ENCODE measurements at regions not wholly inside any gene's neighbourhood (a gene's known extent, or its start where the extent isn't known, plus 50 kb on each side); places are given as distances from the start of the nearest gene placed in this dataset.

DNA sequence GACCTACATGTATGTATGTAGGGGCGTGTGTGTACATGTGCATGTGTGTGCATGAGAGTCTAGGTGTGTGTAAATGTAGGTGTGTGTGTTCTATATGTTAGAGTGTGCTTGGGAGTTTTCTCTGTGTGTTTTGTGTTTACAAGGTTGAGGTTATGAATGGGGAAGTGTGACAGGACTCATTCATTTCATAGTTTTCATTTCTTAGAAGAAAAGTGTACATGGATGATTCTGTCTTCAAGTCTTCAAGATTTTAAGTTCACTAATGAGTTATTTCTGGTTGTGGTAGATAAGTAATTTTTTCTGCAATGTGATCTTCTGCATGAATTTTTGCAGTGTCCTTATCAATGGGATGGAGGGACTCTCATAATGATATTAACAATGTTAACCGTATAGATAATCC lies 118.2 kb upstream of the SLC10A2 start:
- POLR2A ChIA-PET: no interaction called here
- H3K4me1 Mint-ChIP-seq: no peaks in the 10 kb centered on the region
- no peaks in the 10 kb centered on the region for H3K27me3 Mint-ChIP-seq
- H3K9me3 Mint-ChIP-seq: no peaks in the 10 kb centered on the region
- DNase-seq: no peak
- H3K27ac Mint-ChIP-seq: no peak overlapping the region
- no peak overlapping the region for H3K4me3 Mint-ChIP-seq
- no peaks in the 10 kb centered on the region for H3K36me3 Mint-ChIP-seq
- ATAC-seq (ENCODE audit: low read depth): no peak

DNA sequence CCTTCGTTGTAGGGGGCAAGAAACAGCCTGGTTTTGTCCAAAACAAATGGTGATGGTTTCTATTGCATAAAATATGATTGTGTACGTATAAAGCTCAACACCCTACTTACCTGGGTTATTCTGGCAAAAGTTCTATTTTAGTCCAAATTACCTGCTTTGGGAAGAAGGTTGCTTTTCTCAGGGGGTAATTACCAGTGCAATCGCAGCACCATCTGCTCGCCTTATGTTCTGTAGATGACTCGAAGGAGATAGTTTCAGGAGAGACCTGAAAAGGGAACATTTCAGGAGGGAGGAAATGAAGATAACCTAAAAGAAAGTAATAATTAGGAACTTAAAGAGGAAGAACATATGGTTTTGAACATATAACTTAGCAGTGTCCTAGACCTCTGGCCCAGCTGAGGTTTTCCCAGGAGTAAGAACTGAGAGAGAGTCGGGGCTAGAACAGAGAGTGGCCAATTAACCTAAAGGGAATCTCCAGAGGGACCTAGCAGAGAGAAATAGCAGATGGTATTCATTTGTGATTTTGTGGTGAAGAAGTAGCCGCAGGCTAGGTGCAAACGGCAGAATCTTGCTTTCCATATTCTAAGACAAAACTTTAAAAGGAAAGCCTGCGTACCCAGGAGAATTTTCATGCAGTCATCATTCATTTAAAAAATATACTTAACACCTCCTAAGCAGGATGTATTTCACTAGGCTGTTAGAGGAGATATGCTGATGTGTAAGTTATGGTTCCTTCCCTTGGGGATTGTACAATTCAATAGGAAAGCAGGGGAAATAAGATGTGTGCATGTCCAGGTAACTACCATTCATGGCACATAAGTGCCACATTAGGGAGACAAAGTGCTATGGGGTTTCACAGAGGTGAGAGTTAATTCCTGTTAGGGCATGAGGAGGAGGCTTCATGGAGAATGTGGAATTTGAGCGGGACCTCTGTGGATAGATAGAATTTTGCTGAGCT lies 113.0 kb upstream of the SLC10A2 start:
- Mint-ChIP-seq H3K9me3 (no peaks in the 10 kb centered on the region), H3K36me3 (no peaks in the 10 kb centered on the region), H3K4me1 (no peaks in the 10 kb centered on the region), H3K27me3 (no peaks in the 10 kb centered on the region), H3K27ac (no peak overlapping the region), H3K4me3 (no peak overlapping the region)
- POLR2A ChIA-PET: no interaction called here
- DNase-seq: no peak
- ATAC-seq (ENCODE audit: low read depth): no peak

DNA sequence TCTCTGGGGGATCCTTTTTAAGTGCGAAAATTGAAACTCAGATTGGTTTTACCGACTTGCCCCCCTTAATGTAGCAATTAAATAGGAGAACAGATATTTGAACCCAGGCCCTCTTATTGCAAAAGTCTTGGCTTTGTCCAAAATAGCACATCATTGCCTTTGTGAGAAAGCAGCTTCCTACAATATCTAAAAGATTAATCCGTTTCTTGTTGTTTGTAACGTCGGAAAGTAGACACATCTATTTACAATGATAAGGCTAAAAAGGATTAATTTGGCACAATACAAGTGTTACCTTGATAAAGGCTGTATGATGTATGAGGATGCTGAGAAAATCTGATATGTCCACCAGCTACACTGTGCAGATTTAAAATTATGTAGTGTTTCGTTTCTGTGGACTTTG lies 108.7 kb upstream of the SLC10A2 start:
- Mint-ChIP-seq H3K27me3 (no peaks in the 10 kb centered on the region), H3K36me3 (no peaks in the 10 kb centered on the region), H3K4me1 (no peaks in the 10 kb centered on the region), H3K27ac (no peak overlapping the region), H3K9me3 (no peaks in the 10 kb centered on the region), H3K4me3 (no peak overlapping the region)
- no peak for DNase-seq
- no peak for ATAC-seq (ENCODE audit: low read depth)
- POLR2A ChIA-PET: no interaction called here

DNA sequence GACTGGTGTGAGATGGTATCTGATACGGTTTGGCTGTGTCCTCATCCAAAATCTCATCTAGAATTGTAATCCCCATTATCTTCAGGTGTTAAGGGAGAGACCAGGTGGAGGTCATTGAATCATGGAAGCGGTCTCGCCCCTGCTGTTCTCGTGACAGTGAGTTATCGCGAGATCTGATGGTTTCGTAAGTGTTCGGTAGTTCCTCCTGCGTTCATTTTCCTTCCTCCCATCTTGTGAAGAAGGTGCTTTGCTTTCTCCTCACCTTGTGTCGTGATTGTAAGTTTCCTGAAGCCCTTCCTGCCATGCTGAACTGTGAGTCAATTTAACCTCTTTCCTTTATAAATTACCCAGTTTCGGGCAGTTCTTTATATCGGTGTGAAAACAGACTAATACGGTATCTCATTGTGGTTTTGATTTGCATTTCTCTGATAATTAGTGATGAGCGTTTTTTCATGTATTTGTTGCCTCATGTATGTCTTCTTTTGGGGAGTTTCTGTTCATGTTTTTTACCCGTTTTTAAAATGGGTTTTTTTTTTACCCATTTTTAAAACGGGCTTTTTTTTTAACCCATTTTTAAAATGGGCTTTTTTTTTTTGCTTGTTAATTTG lies 102.8 kb upstream of the SLC10A2 start:
- DNase-seq (no peak), ATAC-seq (ENCODE audit: low read depth) (no peak)
- Mint-ChIP-seq H3K36me3 (no peaks in the 10 kb centered on the region), H3K4me3 (no peak overlapping the region), H3K9me3 (peaks cover 2% of the 10 kb centered on the region), H3K27ac (no peak overlapping the region), H3K27me3 (no peaks in the 10 kb centered on the region), H3K4me1 (no peaks in the 10 kb centered on the region)
- POLR2A ChIA-PET: no interaction called here

DNA sequence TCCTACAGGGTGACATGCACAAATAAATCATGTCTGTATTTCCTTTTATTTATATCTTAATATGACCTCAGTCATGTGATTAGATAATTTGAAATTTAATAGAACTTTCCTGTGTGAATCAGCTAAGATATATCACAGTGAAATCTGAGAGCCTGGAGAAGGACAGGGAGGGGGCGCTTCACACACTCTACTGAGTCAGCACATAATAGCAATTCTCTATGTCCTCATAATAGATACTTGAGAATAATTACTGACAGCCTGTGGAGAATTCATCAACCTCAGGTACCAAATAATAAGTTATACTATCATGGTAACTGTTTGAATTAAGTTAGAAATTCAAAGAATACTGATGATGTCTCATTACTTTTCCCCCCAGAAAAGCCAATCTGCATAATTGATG lies 98.0 kb upstream of the SLC10A2 start:
- Mint-ChIP-seq H3K4me3 (no peak overlapping the region), H3K9me3 (peaks cover 2% of the 10 kb centered on the region), H3K27ac (no peak overlapping the region), H3K4me1 (no peaks in the 10 kb centered on the region), H3K27me3 (no peaks in the 10 kb centered on the region), H3K36me3 (no peaks in the 10 kb centered on the region)
- POLR2A ChIA-PET: no interaction called here
- DNase-seq (no peak), ATAC-seq (ENCODE audit: low read depth) (no peak)

- H3K9me3 Mint-ChIP-seq: no peaks in the 10 kb centered on the region
- H3K4me3 Mint-ChIP-seq: no peak overlapping the region
- DNase-seq (no peak), ATAC-seq (ENCODE audit: low read depth) (no peak)
- no peaks in the 10 kb centered on the region for H3K4me1 Mint-ChIP-seq
- no peaks in the 10 kb centered on the region for H3K27me3 Mint-ChIP-seq
- no peaks in the 10 kb centered on the region for H3K36me3 Mint-ChIP-seq
- H3K27ac Mint-ChIP-seq: no peak overlapping the region
- POLR2A ChIA-PET: no interaction called here
These were observed 95.3 kb upstream of the SLC10A2 start for GRCh38 chr13:103161476-103161875.

GRCh38 chr13:103157434-103158145 lies 91.4 kb upstream of the SLC10A2 start:
- ATAC-seq (ENCODE audit: low read depth) (no peak), DNase-seq (no peak)
- Mint-ChIP-seq H3K27me3 (no peaks in the 10 kb centered on the region), H3K9me3 (no peaks in the 10 kb centered on the region), H3K4me3 (no peak overlapping the region), H3K36me3 (no peaks in the 10 kb centered on the region), H3K27ac (no peak overlapping the region), H3K4me1 (no peaks in the 10 kb centered on the region)
- POLR2A ChIA-PET: no interaction called here

GRCh38 chr13:103157016-103157415 lies 90.8 kb upstream of the SLC10A2 start:
- Mint-ChIP-seq H3K9me3 (no peaks in the 10 kb centered on the region), H3K4me1 (no peaks in the 10 kb centered on the region), H3K36me3 (no peaks in the 10 kb centered on the region), H3K27ac (no peak overlapping the region), H3K4me3 (no peak overlapping the region), H3K27me3 (no peaks in the 10 kb centered on the region)
- POLR2A ChIA-PET: no interaction called here
- DNase-seq (no peak), ATAC-seq (ENCODE audit: low read depth) (no peak)

GRCh38 chr13:103156346-103156998 lies 90.3 kb upstream of the SLC10A2 start:
- POLR2A ChIA-PET: no interaction called here
- H3K4me1 Mint-ChIP-seq: no peaks in the 10 kb centered on the region
- H3K27ac Mint-ChIP-seq: no peak overlapping the region
- DNase-seq (no peak), ATAC-seq (ENCODE audit: low read depth) (no peak)
- no peak overlapping the region for H3K4me3 Mint-ChIP-seq
- H3K36me3 Mint-ChIP-seq: no peaks in the 10 kb centered on the region
- H3K9me3 Mint-ChIP-seq: no peaks in the 10 kb centered on the region
- H3K27me3 Mint-ChIP-seq: no peaks in the 10 kb centered on the region

DNA sequence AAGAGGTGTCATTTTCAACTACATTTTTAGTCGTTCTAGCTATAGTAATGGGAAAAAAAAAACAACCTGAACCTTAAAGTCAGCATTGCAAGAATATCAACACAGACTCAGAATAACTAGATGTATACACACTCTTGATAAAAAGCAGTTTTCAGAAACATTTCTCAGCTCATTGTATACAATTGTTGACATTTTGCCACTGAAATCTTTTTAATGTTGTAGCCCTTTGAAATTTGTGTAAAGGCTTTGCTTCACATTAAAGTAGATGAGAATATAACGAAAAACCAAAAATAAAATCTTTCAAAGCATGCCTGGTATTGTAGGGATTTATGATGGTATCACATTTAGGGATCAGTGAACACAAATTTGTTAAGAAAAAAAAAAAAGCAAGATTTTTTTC lies 87.2 kb upstream of the SLC10A2 start:
- Mint-ChIP-seq H3K36me3 (no peaks in the 10 kb centered on the region), H3K9me3 (no peaks in the 10 kb centered on the region), H3K4me3 (no peak overlapping the region), H3K27me3 (no peaks in the 10 kb centered on the region), H3K4me1 (no peaks in the 10 kb centered on the region), H3K27ac (no peak overlapping the region)
- no peak for DNase-seq
- no peak for ATAC-seq (ENCODE audit: low read depth)
- POLR2A ChIA-PET: no interaction called here

DNA sequence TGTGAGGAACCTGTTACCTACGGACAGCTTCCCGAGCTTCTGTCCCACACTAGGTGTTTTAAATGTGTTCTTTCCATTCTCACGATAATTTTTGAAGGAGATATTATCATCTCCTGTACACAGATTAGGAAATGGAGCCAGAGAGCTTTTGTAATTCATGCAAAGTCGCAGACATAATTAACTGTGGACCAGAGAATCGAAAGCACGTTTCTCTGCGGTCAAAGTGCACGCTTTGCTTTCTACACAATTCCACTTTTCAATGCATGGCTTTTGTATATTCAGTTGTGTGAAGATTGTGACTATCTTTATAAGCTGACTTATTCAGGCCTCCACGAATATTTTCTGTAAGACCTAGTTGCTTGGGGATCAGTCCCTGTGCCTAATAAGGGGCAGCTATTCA lies 81.7 kb upstream of the SLC10A2 start:
- Mint-ChIP-seq H3K27me3 (no peaks in the 10 kb centered on the region), H3K9me3 (no peaks in the 10 kb centered on the region), H3K4me1 (no peaks in the 10 kb centered on the region), H3K27ac (no peak overlapping the region), H3K36me3 (no peaks in the 10 kb centered on the region), H3K4me3 (no peak overlapping the region)
- ATAC-seq (ENCODE audit: low read depth): no peak
- POLR2A ChIA-PET: no interaction called here
- DNase-seq: no peak

- no peak for DNase-seq
- no peak overlapping the region for H3K4me3 Mint-ChIP-seq
- no peak overlapping the region for H3K27ac Mint-ChIP-seq
- H3K27me3 Mint-ChIP-seq: no peaks in the 10 kb centered on the region
- no peaks in the 10 kb centered on the region for H3K9me3 Mint-ChIP-seq
- POLR2A ChIA-PET: no interaction called here
- H3K36me3 Mint-ChIP-seq: no peaks in the 10 kb centered on the region
- ATAC-seq (ENCODE audit: low read depth): no peak
- no peaks in the 10 kb centered on the region for H3K4me1 Mint-ChIP-seq
These were observed 79.2 kb upstream of the SLC10A2 start for GRCh38 chr13:103145442-103145841.

DNA sequence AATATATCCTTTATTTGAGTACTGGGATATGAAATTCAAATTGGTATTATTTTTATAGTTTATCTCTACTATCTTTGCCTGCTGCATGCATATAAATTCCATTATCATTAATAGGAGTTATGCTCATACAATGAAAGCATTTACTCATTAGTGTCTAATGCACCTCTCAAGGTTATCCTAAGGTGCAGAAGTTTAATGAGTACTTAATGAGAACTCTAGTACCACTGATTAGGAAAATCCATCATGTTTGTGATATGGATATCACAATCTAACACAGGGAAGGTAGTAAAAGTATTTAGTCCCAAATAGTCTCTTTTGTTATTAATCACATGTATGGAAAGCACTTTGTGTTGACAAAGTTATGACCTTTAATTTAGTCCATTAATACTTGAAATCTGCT lies 77.2 kb upstream of the SLC10A2 start:
- no peak overlapping the region for H3K4me3 Mint-ChIP-seq
- DNase-seq: no peak
- H3K36me3 Mint-ChIP-seq: no peaks in the 10 kb centered on the region
- H3K27me3 Mint-ChIP-seq: no peaks in the 10 kb centered on the region
- H3K9me3 Mint-ChIP-seq: no peaks in the 10 kb centered on the region
- ATAC-seq (ENCODE audit: low read depth): no peak
- POLR2A ChIA-PET: no interaction called here
- no peaks in the 10 kb centered on the region for H3K4me1 Mint-ChIP-seq
- no peak overlapping the region for H3K27ac Mint-ChIP-seq
